ENCODE measurements at regions not wholly inside any gene's neighbourhood (a gene's known extent, or its start where the extent isn't known, plus 50 kb on each side); places are given as distances from the start of the nearest gene placed in this dataset.
A peak's percentile ranks its signal among the peaks of the same experiment; 100 is the strongest.
"Not testable (repeated sequence)": the region's sequence is repeated elsewhere in the genome, so short reads cannot be mapped to it uniquely, and the experiment has no call there.

- DNase-seq = no peak
Observed at GRCh38 chr4:91653067-91653466, 650.7 kb upstream of the GRID2 start.

- DNase-seq = no peak
Observed at GRCh38 chr4:91681091-91681490, 622.7 kb upstream of the GRID2 start.

- no peak for DNase-seq
Observed at GRCh38 chr4:91681544-91681943, 622.2 kb upstream of the GRID2 start.

GRCh38 chr4:91684955-91685354, 618.8 kb upstream of the GRID2 start:
- no peak for DNase-seq

GRCh38 chr4:91688413-91688812, 615.4 kb upstream of the GRID2 start:
- no peak for DNase-seq

- not testable (repeated sequence) for DNase-seq
Observed at GRCh38 chr4:91699691-91700090, 604.1 kb upstream of the GRID2 start.

GRCh38 chr4:91729851-91730250, 573.9 kb upstream of the GRID2 start:
- DNase-seq = no peak

- peak; percentile 14 for DNase-seq
Observed at GRCh38 chr4:91734682-91735081, 569.1 kb upstream of the GRID2 start.

GRCh38 chr4:91738831-91739230, 564.9 kb upstream of the GRID2 start:
- not testable (repeated sequence) for DNase-seq

- no peak for DNase-seq
Observed at GRCh38 chr4:91746551-91746950, 557.2 kb upstream of the GRID2 start.

- DNase-seq = peak; percentile 18
Observed at GRCh38 chr4:91751961-91752360, 551.8 kb upstream of the GRID2 start.

GRCh38 chr4:91754716-91755115, 549.0 kb upstream of the GRID2 start:
- DNase-seq = peak; percentile 41

- peak; percentile 78 for DNase-seq
Observed at GRCh38 chr4:91758487-91758886, 545.3 kb upstream of the GRID2 start.

GRCh38 chr4:91764085-91764484, 539.7 kb upstream of the GRID2 start:
- DNase-seq = peak; percentile 5

- no peak for DNase-seq
Observed at GRCh38 chr4:91769912-91770311, 533.9 kb upstream of the GRID2 start.

- not testable (repeated sequence) for DNase-seq
Observed at GRCh38 chr4:91791631-91792030, 512.1 kb upstream of the GRID2 start.

- no peak for DNase-seq
Observed at GRCh38 chr4:91795947-91796346, 507.8 kb upstream of the GRID2 start.

- no peak for DNase-seq
Observed at GRCh38 chr4:91812319-91812718, 491.4 kb upstream of the GRID2 start.

- DNase-seq = no peak
Observed at GRCh38 chr4:91824773-91825172, 479.0 kb upstream of the GRID2 start.

GRCh38 chr4:91826186-91826585, 477.6 kb upstream of the GRID2 start:
- peak; percentile 84 for DNase-seq

- no peak for DNase-seq
Observed at GRCh38 chr4:91827914-91828313, 475.9 kb upstream of the GRID2 start.

- DNase-seq = peak; percentile 55
Observed at GRCh38 chr4:91829531-91829930, 474.2 kb upstream of the GRID2 start.

- DNase-seq = no peak
Observed at GRCh38 chr4:91830681-91831395, 472.9 kb upstream of the GRID2 start.

- DNase-seq = peak; percentile 88
Observed at GRCh38 chr4:91837608-91838029, 466.1 kb upstream of the GRID2 start.

GRCh38 chr4:91838181-91838861, 465.4 kb upstream of the GRID2 start:
- DNase-seq = no peak
